Activated CD4-positive, alpha-beta memory T cell treated with anti-CD3 and anti-CD28 coated beads for 36 hours (primary cell): ENCODE measurements at regions not wholly inside any gene's neighbourhood (a gene's known extent, or its start where the extent isn't known, plus 50 kb on each side); places are given as distances from the start of the nearest gene placed in this dataset.

Experiments
- CTCF ChIA-PET: fragments of 350-600 bp; sonication (Branson Sonifier 250); formaldehyde crosslinking; loops from one replicate; lab custom pipeline; 2021; ENCODE audit warnings: antibody characterized with exemption, inconsistent platforms; lab: Charles Lee
- POLR2A ChIA-PET: fragments of 350-600 bp; sonication (Branson Sonifier 250); formaldehyde crosslinking; loops from one replicate; lab custom pipeline; 2021; ENCODE audit warnings: antibody characterized with exemption; lab: Charles Lee
- DNase-seq: peaks from one replicate; pipeline ENCODE4 v3.0.0-alpha.2; 2020
- H3K27ac Mint-ChIP-seq: one replicate; pipeline ENCODE4 v1.8.0; 2021; ENCODE audit warnings: mixed read lengths
- H3K27me3 Mint-ChIP-seq: one replicate; pipeline ENCODE4 v1.8.0; 2021; ENCODE audit warnings: mixed read lengths
- H3K36me3 Mint-ChIP-seq: one replicate; pipeline ENCODE4 v1.8.0; 2021; ENCODE audit warnings: mixed read lengths
- H3K4me1 Mint-ChIP-seq: one replicate; pipeline ENCODE4 v1.8.0; 2021; ENCODE audit warnings: low read depth, mixed read lengths
- H3K4me3 Mint-ChIP-seq: one replicate; pipeline ENCODE4 v1.8.0; 2021; ENCODE audit warnings: mild to moderate bottlenecking, mixed read lengths
- H3K9me3 Mint-ChIP-seq: one replicate; pipeline ENCODE4 v1.8.0; 2021; ENCODE audit warnings: mixed read lengths
- intact Hi-C: fragments of 100-400 bp; cut with micrococcal nuclease; formaldehyde crosslinking; loops from one replicate; pipeline ENCODE4 v1.15.1; 2023

DNA sequence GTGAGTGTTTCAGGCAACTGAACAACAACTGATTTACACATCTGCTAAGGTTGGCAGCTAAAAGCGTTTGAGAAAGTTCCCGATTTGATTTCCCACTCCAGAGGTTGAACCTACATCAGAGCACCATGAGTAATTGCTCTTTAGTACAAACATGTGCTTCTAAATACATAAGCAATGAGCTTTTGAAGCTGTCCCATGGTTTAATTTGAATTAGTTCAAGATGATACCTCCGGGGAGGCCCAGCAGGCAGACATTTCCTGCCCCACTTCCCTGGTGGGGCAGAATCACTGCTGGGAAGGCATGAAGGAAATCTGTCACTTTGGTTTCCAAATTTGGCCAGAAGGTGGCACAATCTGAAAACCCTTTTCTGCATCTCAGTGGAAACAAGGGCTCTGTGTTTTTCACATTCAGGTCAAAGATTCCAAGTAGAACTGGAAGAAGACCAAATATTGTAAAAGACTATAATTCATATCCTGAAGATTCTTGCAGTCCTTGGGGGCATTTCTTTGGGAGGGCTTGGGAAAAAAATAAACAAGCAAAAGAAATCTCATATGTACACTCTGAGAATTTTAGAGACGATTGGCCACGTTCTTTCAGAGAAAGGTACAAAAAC lies 176.2 kb upstream of the FAM20A start:
- CTCF ChIA-PET = interaction anchor here (0.6 to 4.0 kb wide), 4 partner anchors 21 to 470 kb away, joined by 3 to 29 read pairs (median 4); no protein-coding TSS in a partner anchor
- DNase-seq = peak; percentile 13
- intact Hi-C loops = loop anchor here (1.0 to 10.0 kb wide), 3 partner anchors 470 to 637 kb away; partner anchors contain the start of gene MAP2K6
- Mint-ChIP-seq H3K27ac (no peak overlapping the region), H3K36me3 (no peaks in the 10 kb centered on the region), H3K4me3 (no peak overlapping the region), H3K9me3 (no peaks in the 10 kb centered on the region), H3K4me1 (no peaks in the 10 kb centered on the region), H3K27me3 (peaks cover 7% of the 10 kb centered on the region)
- POLR2A ChIA-PET = no interaction called here

DNA sequence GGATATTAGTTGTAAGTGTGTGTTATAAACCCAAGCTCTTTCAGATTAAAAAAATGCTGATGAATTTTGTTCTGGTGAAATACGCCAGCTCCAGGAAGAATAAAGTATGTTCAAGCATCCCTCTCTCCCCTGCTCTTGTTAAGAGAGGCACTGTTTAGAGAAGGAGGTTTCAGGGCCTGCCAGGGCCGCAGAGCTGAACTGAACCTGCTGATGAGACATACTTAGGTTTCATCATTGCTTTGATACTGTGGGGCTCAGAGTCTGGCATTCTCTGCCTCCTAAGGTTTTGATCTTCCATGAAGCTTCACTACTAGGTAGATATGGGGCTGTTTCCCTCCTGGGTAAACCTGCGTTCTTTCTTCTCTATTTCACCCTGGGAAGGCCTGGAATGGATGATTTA lies 175.3 kb upstream of the FAM20A start:
- intact Hi-C loops = loop anchor here (5.0 to 10.0 kb wide), 2 partner anchors 616 to 638 kb away; partner anchors contain the start of gene MAP2K6
- no peak for DNase-seq
- ChIA-PET CTCF (interaction anchor here (0.6 to 4.0 kb wide), 3 partner anchors 21 to 471 kb away, joined by 3 to 29 read pairs (median 6); no protein-coding TSS in a partner anchor), POLR2A (no interaction called here)
- Mint-ChIP-seq H3K4me3 (no peak overlapping the region), H3K27ac (no peak overlapping the region), H3K27me3 (peaks cover 6% of the 10 kb centered on the region), H3K4me1 (peaks cover 4% of the 10 kb centered on the region), H3K9me3 (no peaks in the 10 kb centered on the region), H3K36me3 (no peaks in the 10 kb centered on the region)

DNA sequence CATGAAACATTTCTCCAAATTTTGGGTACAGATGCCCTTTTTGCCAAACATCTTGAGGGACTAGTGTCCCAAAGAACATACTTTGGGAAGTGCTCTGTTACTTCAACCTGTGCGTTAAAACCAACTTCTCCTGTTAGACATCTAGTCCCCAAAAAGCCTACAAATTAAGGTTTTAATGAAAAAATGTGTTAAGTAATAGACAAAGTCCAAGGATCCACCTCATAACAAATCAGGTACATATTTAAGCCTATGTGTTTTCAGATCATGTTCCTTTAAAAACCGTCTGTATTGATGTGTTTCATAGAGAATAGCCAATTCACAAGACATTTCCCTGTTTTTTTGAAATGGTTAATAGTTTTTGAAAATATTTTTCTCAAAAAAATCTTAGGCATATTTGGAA lies 174.8 kb upstream of the FAM20A start:
- H3K4me1 Mint-ChIP-seq = peaks cover 4% of the 10 kb centered on the region
- H3K9me3 Mint-ChIP-seq = no peaks in the 10 kb centered on the region
- no peak for DNase-seq
- POLR2A ChIA-PET = no interaction called here
- no peaks in the 10 kb centered on the region for H3K36me3 Mint-ChIP-seq
- no peak overlapping the region for H3K4me3 Mint-ChIP-seq
- CTCF ChIA-PET = interaction anchor here (4.0 kb wide), 1 partner anchor 471 kb away, joined by 29 read pairs; no protein-coding TSS in a partner anchor
- no peak overlapping the region for H3K27ac Mint-ChIP-seq
- H3K27me3 Mint-ChIP-seq = peaks cover 6% of the 10 kb centered on the region
- intact Hi-C loops = loop anchor here (5.0 to 10.0 kb wide), 2 partner anchors 616 to 639 kb away; partner anchors contain the start of gene MAP2K6

DNA sequence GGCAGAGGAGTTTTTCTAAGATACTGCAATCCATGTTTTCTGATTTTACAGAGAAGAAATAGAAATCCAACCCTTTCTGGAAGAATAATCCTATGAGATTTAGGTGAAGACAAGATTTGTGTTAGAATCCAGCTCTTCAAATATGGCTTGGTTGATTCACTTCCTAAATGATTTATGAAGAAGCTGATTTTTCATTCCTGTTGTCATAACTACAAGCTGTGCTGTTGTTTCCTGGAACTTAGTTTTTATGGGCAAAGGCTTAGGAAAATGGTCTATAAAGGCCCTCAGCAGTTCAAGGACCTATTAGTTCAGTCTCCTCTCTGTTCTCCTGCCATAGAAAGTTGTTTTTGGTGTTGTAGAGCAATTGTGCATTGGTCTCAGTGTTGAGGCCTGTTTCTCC lies 174.2 kb upstream of the FAM20A start:
- H3K4me1 Mint-ChIP-seq = peaks cover 4% of the 10 kb centered on the region
- H3K27ac Mint-ChIP-seq = no peak overlapping the region
- no peak overlapping the region for H3K4me3 Mint-ChIP-seq
- H3K27me3 Mint-ChIP-seq = peaks cover 6% of the 10 kb centered on the region
- ChIA-PET POLR2A (no interaction called here), CTCF (interaction anchor here (4.0 kb wide), 1 partner anchor 472 kb away, joined by 29 read pairs; no protein-coding TSS in a partner anchor)
- no peak for DNase-seq
- intact Hi-C loops = loop anchor here (5.0 to 10.0 kb wide), 2 partner anchors 617 to 639 kb away; partner anchors contain the start of gene MAP2K6
- no peaks in the 10 kb centered on the region for H3K36me3 Mint-ChIP-seq
- H3K9me3 Mint-ChIP-seq = no peaks in the 10 kb centered on the region

DNA sequence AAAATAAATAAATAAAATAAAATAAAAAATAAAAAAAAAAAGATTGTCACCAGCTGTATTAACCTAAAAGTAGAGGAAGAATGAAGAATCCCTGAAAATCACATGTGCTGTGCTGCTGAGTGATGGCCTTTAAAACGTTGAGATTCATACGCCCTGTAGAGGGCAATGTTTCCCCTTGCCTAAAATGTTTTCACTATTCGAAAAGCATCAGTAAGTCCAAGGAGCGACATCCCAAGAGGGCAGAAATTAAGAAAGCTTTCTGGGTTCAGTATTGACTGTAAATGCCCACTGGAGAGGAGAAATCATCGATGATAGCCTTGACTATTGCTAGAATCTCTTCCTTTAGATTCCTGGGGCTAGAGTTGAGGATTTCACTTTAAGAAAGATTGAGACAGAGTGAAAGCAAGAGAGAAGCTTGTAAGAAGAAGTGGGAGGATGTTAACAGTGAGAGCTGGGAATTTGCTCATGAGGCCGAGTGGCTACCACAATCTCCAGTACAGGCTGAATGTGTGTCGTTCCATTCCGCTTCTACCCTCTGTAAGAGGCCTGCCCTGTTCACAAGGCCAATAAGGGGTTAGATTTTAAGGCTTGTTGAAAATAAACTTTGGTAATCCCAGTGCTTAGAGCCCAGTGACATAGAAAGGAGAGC lies 170.8 kb upstream of the FAM20A start:
- ChIA-PET CTCF (interaction anchor here (0.8 to 1.5 kb wide), 8 partner anchors 9 to 623 kb away, joined by 3 to 5 read pairs (median 4); no protein-coding TSS in a partner anchor), POLR2A (no interaction called here)
- intact Hi-C loops = loop anchor here (10.0 kb wide), 1 partner anchor 643 kb away; the partner anchor contains the start of gene MAP2K6
- Mint-ChIP-seq H3K4me1 (peaks cover 4% of the 10 kb centered on the region), H3K4me3 (no peak overlapping the region), H3K36me3 (no peaks in the 10 kb centered on the region), H3K27me3 (no peaks in the 10 kb centered on the region), H3K27ac (no peak overlapping the region), H3K9me3 (no peaks in the 10 kb centered on the region)
- DNase-seq = no peak

DNA sequence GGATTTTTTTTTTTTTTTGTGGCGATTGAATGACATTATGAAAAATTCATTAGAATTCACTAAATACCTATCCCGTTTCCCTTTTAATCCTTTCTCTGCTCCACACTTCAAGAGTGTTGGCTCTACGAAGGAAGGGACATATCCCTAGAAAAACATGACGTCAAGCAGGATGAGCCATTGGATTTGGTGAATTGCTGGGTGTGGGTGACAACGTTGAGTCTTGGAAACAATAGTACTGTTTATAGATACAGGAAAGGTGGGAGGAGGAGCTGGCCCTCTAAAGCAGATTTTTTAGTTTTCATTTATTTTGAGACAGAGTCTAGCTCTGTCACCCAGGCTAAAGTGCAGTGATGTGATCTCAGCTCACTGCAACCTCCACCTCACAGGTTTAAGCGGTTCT lies 167.6 kb upstream of the FAM20A start:
- no peak for DNase-seq
- H3K27ac Mint-ChIP-seq = no peak overlapping the region
- H3K9me3 Mint-ChIP-seq = no peaks in the 10 kb centered on the region
- H3K4me3 Mint-ChIP-seq = no peak overlapping the region
- H3K4me1 Mint-ChIP-seq = peaks cover 4% of the 10 kb centered on the region
- intact Hi-C loops = no loop called here
- peaks cover 2% of the 10 kb centered on the region for H3K27me3 Mint-ChIP-seq
- CTCF ChIA-PET = no interaction called here
- POLR2A ChIA-PET = no interaction called here
- no peaks in the 10 kb centered on the region for H3K36me3 Mint-ChIP-seq

DNA sequence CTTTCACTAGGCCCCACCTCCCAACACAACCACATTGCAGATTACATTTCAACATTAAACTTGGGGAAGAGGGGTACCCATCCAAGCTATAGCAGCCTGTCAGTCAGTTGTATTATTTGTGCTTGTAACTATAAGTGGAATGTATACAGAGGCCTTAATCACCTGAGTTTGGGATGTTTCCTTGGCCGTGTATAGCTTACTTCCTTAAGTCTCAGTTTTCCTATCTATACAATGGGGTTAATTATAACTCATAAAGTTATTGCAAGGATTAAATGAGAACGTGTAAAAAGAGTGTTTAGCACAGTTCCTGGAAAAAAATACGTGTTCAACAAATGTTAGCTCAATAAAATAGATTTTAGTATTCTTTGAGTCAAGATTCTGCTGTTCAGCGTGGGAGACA lies 165.5 kb upstream of the FAM20A start:
- no peak overlapping the region for H3K27ac Mint-ChIP-seq
- POLR2A ChIA-PET = no interaction called here
- no peak for DNase-seq
- CTCF ChIA-PET = interaction anchor here (0.7 kb wide), 1 partner anchor 507 kb away, joined by 3 read pairs; no protein-coding TSS in a partner anchor
- H3K4me1 Mint-ChIP-seq = no peaks in the 10 kb centered on the region
- H3K36me3 Mint-ChIP-seq = no peaks in the 10 kb centered on the region
- no peak overlapping the region for H3K4me3 Mint-ChIP-seq
- H3K27me3 Mint-ChIP-seq = peaks cover 2% of the 10 kb centered on the region
- no peaks in the 10 kb centered on the region for H3K9me3 Mint-ChIP-seq
- intact Hi-C loops = no loop called here

DNA sequence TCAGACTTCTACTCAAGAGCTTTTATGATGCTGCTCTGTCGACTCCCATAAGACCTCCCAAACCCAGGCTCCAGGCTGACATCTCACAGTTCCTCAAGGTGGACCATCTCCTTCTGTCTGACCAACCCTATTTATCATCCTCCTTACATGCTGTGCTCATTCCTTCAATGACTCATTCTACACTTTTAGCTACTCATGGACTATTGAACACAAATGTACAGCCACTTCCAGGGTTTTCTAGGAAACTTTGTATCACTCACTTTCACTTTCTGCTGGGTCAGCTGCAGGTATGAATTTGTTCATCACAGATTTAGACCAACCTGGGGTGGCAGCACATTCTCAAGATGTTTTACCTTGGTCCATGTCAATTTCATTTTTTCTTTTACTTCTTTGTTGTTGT lies 162.4 kb upstream of the FAM20A start:
- Mint-ChIP-seq H3K36me3 (no peaks in the 10 kb centered on the region), H3K4me1 (peaks cover 8% of the 10 kb centered on the region), H3K27ac (no peak overlapping the region), H3K27me3 (peaks cover 3% of the 10 kb centered on the region), H3K4me3 (no peak overlapping the region), H3K9me3 (no peaks in the 10 kb centered on the region)
- intact Hi-C loops = no loop called here
- DNase-seq = no peak
- ChIA-PET CTCF (interaction anchor here (0.6 to 1.1 kb wide), 2 partner anchors 226 to 229 kb away, joined by 3 to 4 read pairs; no protein-coding TSS in a partner anchor), POLR2A (no interaction called here)

DNA sequence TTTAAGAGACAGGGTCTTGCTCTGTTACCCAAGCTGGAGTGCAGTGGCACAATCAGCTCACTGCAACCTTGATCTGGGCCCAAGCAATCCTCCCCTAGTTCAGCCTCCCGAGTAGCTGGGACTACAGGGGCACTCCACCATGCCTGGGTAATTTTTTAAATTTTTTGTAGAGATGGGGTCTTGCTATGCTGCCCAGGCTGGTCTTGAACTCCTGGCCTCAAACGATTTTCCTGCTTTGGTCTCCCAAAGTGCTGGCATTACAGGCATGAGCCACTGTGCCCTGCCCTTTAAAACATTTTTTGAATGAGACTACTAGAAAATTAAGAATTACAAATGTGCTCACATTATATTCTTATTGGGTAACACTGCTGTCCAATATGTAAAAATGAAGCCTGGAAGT lies 161.7 kb upstream of the FAM20A start:
- H3K9me3 Mint-ChIP-seq = no peaks in the 10 kb centered on the region
- CTCF ChIA-PET = no interaction called here
- POLR2A ChIA-PET = no interaction called here
- no peak for DNase-seq
- H3K27ac Mint-ChIP-seq = no peak overlapping the region
- H3K27me3 Mint-ChIP-seq = peaks cover 3% of the 10 kb centered on the region
- no peak overlapping the region for H3K4me3 Mint-ChIP-seq
- H3K4me1 Mint-ChIP-seq = peaks cover 8% of the 10 kb centered on the region
- intact Hi-C loops = no loop called here
- H3K36me3 Mint-ChIP-seq = no peaks in the 10 kb centered on the region

DNA sequence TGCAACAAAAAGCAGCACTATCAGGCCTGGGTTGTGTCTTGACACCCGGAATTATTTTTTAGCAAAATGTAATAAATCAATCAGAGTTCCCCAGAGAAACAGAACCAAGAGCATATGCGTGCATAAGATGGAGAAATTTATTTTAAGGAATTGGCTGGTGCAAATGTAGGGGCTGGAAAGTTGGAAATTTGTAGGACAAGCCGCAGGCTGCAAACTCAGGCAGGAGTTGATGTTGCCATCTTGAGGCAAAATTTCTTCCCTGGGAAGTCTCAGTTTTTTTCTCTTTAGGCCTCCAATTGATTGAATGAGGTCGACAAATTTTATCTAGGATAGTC lies 158.9 kb upstream of the FAM20A start:
- ChIA-PET POLR2A (no interaction called here), CTCF (interaction anchor here (1.0 to 1.5 kb wide), 3 partner anchors 11 to 226 kb away, joined by 3 to 5 read pairs (median 3); no protein-coding TSS in a partner anchor)
- Mint-ChIP-seq H3K4me1 (peaks cover 8% of the 10 kb centered on the region), H3K27ac (no peak overlapping the region), H3K27me3 (peaks cover 2% of the 10 kb centered on the region), H3K9me3 (no peaks in the 10 kb centered on the region), H3K36me3 (no peaks in the 10 kb centered on the region), H3K4me3 (no peak overlapping the region)
- intact Hi-C loops = loop anchor here (1.0 kb wide), 2 partner anchors 225 to 294 kb away; no protein-coding TSS in a partner anchor
- DNase-seq = no peak

DNA sequence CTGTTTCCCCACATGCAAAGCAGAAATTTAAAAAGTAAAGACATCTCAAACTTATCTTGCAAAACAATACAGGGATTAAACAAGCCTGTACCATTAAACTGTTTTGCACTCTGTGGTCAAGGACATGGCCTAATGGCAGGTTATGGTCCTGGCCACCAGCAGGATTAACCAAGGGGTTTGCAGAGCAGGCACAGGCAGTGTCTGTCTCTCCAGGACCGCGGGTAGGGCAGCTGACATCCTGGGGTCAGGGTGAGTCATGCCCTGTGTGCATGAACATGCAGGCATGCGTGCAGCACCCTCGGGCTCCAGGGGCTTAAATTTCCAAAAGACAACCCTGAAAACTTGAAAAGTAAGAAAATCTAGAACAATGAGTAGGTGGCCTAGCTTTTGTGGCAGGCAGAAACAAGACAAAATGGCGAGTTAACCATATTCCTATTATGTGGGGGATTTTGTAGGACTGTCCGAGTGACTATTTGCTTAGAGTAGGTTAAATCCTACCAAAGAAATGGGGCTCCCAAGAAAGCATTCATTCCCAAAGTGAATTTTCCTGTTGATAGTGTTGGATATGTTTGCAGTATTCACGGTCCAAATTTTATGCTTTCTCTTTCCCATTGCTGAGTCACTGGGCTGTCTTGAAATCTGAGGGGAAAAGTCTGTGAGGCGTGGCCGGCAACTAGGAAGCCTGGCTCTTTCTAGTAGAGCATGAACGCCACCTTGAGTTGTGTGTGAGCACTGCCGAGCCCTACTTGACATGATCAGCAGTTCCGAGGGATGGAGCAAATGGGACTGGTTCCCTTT lies 158.4 kb upstream of the FAM20A start:
- Mint-ChIP-seq H3K9me3 (no peaks in the 10 kb centered on the region), H3K27ac (no peak overlapping the region), H3K36me3 (no peaks in the 10 kb centered on the region), H3K4me1 (peaks cover 8% of the 10 kb centered on the region), H3K4me3 (peak overlapping the region; percentile 50), H3K27me3 (peaks cover 2% of the 10 kb centered on the region)
- intact Hi-C loops = loop anchor here (1.0 kb wide), 2 partner anchors 224 to 293 kb away; no protein-coding TSS in a partner anchor
- peak; percentile 79 for DNase-seq
- ChIA-PET CTCF (interaction anchor here (0.7 to 1.0 kb wide), 3 partner anchors 12 to 226 kb away, joined by 3 read pairs; no protein-coding TSS in a partner anchor), POLR2A (no interaction called here)
